Stimulated activated effector memory CD8-positive, alpha-beta T cell treated with anti-CD3 and anti-CD28 coated beads, Interleukin-12 subunit alpha, Interleukin-12 subunit beta, amount 100 ng/mL, for 72 hours (primary cell): ENCODE measurements at regions not wholly inside any gene's neighbourhood (a gene's known extent, or its start where the extent isn't known, plus 50 kb on each side); places are given as distances from the start of the nearest gene placed in this dataset.

Experiments used
- ATAC-seq: fragments of 150-1000 bp; cut with Tn5 transposase; 2 replicates; pipeline ENCODE4 v1.10.0; 2021
- DNase-seq, 2 donors: peaks; one replicate each; pipeline ENCODE4 v3.0.0; 2021 to 2022; ENCODE audit warnings: low spot score in 2 of 2
- H3K27ac Mint-ChIP-seq: one replicate; pipeline ENCODE4 v1.8.0; 2022; ENCODE audit warnings: mild to moderate bottlenecking, mixed read lengths
- H3K36me3 Mint-ChIP-seq: one replicate; pipeline ENCODE4 v1.8.0; 2022; ENCODE audit warnings: mild to moderate bottlenecking, mixed read lengths
- H3K4me1 Mint-ChIP-seq: one replicate; pipeline ENCODE4 v1.8.0; 2022; ENCODE audit warnings: mixed read lengths
- H3K4me3 Mint-ChIP-seq: one replicate; pipeline ENCODE4 v1.8.0; 2022; ENCODE audit warnings: mild to moderate bottlenecking, mixed read lengths
- H3K9me3 Mint-ChIP-seq: one replicate; pipeline ENCODE4 v1.8.0; 2022; ENCODE audit warnings: mixed read lengths

GRCh38 chr16:79412783-79413225 is 187.7 kb downstream of the MAF start:
- DNase-seq (no peak), ATAC-seq (no peak)
- no peak overlapping the region for H3K4me3 Mint-ChIP-seq
- peak overlapping the region; percentile 84 for H3K27ac Mint-ChIP-seq
- no peaks in the 10 kb centered on the region for H3K36me3 Mint-ChIP-seq
- peaks cover 54% of the 10 kb centered on the region for H3K4me1 Mint-ChIP-seq
- peaks cover 2% of the 10 kb centered on the region for H3K9me3 Mint-ChIP-seq

- peaks cover 2% of the 10 kb centered on the region for H3K9me3 Mint-ChIP-seq
- ATAC-seq, result peak; percentile 96
- no peaks in the 10 kb centered on the region for H3K36me3 Mint-ChIP-seq
- DNase-seq, result no peak
- H3K4me3 Mint-ChIP-seq, result peak overlapping the region; percentile 25
- H3K4me1 Mint-ChIP-seq, result peaks cover 44% of the 10 kb centered on the region
- H3K27ac Mint-ChIP-seq, result peak overlapping the region; percentile 84
Observed at GRCh38 chr16:79411805-79412204, 188.7 kb downstream of the MAF start.

GRCh38 chr16:79411357-79411756 is 189.2 kb downstream of the MAF start:
- no peaks in the 10 kb centered on the region for H3K36me3 Mint-ChIP-seq
- peaks cover 40% of the 10 kb centered on the region for H3K4me1 Mint-ChIP-seq
- H3K9me3 Mint-ChIP-seq, result peaks cover 2% of the 10 kb centered on the region
- ATAC-seq (peak; percentile 68), DNase-seq (no peak)
- H3K4me3 Mint-ChIP-seq, result peak overlapping the region; percentile 25
- peak overlapping the region; percentile 84 for H3K27ac Mint-ChIP-seq

- ATAC-seq, result no peak
- Mint-ChIP-seq H3K4me3 (no peak overlapping the region), H3K36me3 (no peaks in the 10 kb centered on the region), H3K4me1 (peaks cover 26% of the 10 kb centered on the region), H3K27ac (no peak overlapping the region), H3K9me3 (peaks cover 8% of the 10 kb centered on the region)
- no peak for DNase-seq
Observed at GRCh38 chr16:79409978-79410377, 190.6 kb downstream of the MAF start.

- H3K4me3 Mint-ChIP-seq, result no peak overlapping the region
- no peaks in the 10 kb centered on the region for H3K36me3 Mint-ChIP-seq
- H3K27ac Mint-ChIP-seq, result no peak overlapping the region
- ATAC-seq (no peak), DNase-seq (no peak)
- H3K4me1 Mint-ChIP-seq, result peaks cover 15% of the 10 kb centered on the region
- peaks cover 8% of the 10 kb centered on the region for H3K9me3 Mint-ChIP-seq
Observed at GRCh38 chr16:79408355-79408754, 192.2 kb downstream of the MAF start.

GRCh38 chr16:79407461-79408135 is 192.9 kb downstream of the MAF start:
- Mint-ChIP-seq H3K36me3 (no peaks in the 10 kb centered on the region), H3K27ac (no peak overlapping the region), H3K9me3 (peaks cover 8% of the 10 kb centered on the region), H3K4me1 (peaks cover 15% of the 10 kb centered on the region), H3K4me3 (no peak overlapping the region)
- ATAC-seq (no peak), DNase-seq (no peak)

- Mint-ChIP-seq H3K4me3 (no peak overlapping the region), H3K36me3 (no peaks in the 10 kb centered on the region), H3K27ac (no peak overlapping the region), H3K9me3 (peaks cover 8% of the 10 kb centered on the region), H3K4me1 (peaks cover 13% of the 10 kb centered on the region)
- DNase-seq, result no peak
- no peak for ATAC-seq
Observed at GRCh38 chr16:79407005-79407404, 193.5 kb downstream of the MAF start.

GRCh38 chr16:79404571-79404970 is 196.0 kb downstream of the MAF start:
- Mint-ChIP-seq H3K27ac (no peak overlapping the region), H3K36me3 (no peaks in the 10 kb centered on the region), H3K4me3 (no peak overlapping the region), H3K9me3 (peaks cover 6% of the 10 kb centered on the region), H3K4me1 (no peaks in the 10 kb centered on the region)
- no peak for DNase-seq
- no peak for ATAC-seq

GRCh38 chr16:79403534-79403933 is 197.0 kb downstream of the MAF start:
- H3K4me3 Mint-ChIP-seq, result no peak overlapping the region
- H3K4me1 Mint-ChIP-seq, result no peaks in the 10 kb centered on the region
- no peak for ATAC-seq

GRCh38 chr16:79402920-79403319 is 197.6 kb downstream of the MAF start:
- Mint-ChIP-seq H3K4me3 (no peak overlapping the region), H3K27ac (peak overlapping the region; percentile 40), H3K9me3 (peaks cover 6% of the 10 kb centered on the region), H3K4me1 (no peaks in the 10 kb centered on the region), H3K36me3 (no peaks in the 10 kb centered on the region)
- ATAC-seq (no peak), DNase-seq (no peak)

More at GRCh38 chr16:79403534-79403933, 197.0 kb downstream of the MAF start:
- no peak for DNase-seq
- Mint-ChIP-seq H3K36me3 (no peaks in the 10 kb centered on the region), H3K27ac (no peak overlapping the region), H3K9me3 (peaks cover 6% of the 10 kb centered on the region)

GRCh38 chr16:79402356-79402755 is 198.2 kb downstream of the MAF start:
- ATAC-seq, result no peak
- Mint-ChIP-seq H3K36me3 (no peaks in the 10 kb centered on the region), H3K27ac (peak overlapping the region; percentile 40), H3K4me3 (no peak overlapping the region), H3K4me1 (no peaks in the 10 kb centered on the region), H3K9me3 (peaks cover 6% of the 10 kb centered on the region)
- no peak for DNase-seq

GRCh38 chr16:79401782-79402181 is 198.8 kb downstream of the MAF start:
- Mint-ChIP-seq H3K4me1 (no peaks in the 10 kb centered on the region), H3K9me3 (peaks cover 6% of the 10 kb centered on the region), H3K36me3 (no peaks in the 10 kb centered on the region), H3K4me3 (no peak overlapping the region), H3K27ac (peak overlapping the region; percentile 40)
- no peak for ATAC-seq
- DNase-seq, result no peak

GRCh38 chr16:79401157-79401556 is 199.4 kb downstream of the MAF start:
- DNase-seq, result no peak
- Mint-ChIP-seq H3K4me1 (no peaks in the 10 kb centered on the region), H3K9me3 (peaks cover 6% of the 10 kb centered on the region), H3K27ac (no peak overlapping the region), H3K4me3 (no peak overlapping the region), H3K36me3 (no peaks in the 10 kb centered on the region)
- ATAC-seq, result no peak

GRCh38 chr16:79400462-79401149 is 199.9 kb downstream of the MAF start:
- H3K4me3 Mint-ChIP-seq, result no peak overlapping the region
- peaks cover 4% of the 10 kb centered on the region for H3K4me1 Mint-ChIP-seq
- H3K36me3 Mint-ChIP-seq, result no peaks in the 10 kb centered on the region
- ATAC-seq (no peak), DNase-seq (no peak)
- H3K27ac Mint-ChIP-seq, result no peak overlapping the region
- H3K9me3 Mint-ChIP-seq, result peaks cover under 1% of the 10 kb centered on the region

- DNase-seq (no peak), ATAC-seq (no peak)
- Mint-ChIP-seq H3K4me3 (no peak overlapping the region), H3K36me3 (no peaks in the 10 kb centered on the region), H3K4me1 (peaks cover 37% of the 10 kb centered on the region), H3K27ac (no peak overlapping the region), H3K9me3 (no peaks in the 10 kb centered on the region)
Observed at GRCh38 chr16:79395591-79395990, 204.9 kb downstream of the MAF start.

GRCh38 chr16:79394206-79394605 is 206.3 kb downstream of the MAF start:
- Mint-ChIP-seq H3K9me3 (no peaks in the 10 kb centered on the region), H3K36me3 (no peaks in the 10 kb centered on the region), H3K4me3 (no peak overlapping the region), H3K4me1 (peaks cover 40% of the 10 kb centered on the region), H3K27ac (peak overlapping the region; percentile 74)
- DNase-seq (no peak), ATAC-seq (no peak)
